IMR-90 (cell line): ENCODE measurements at regions not wholly inside any gene's neighbourhood (a gene's known extent, or its start where the extent isn't known, plus 50 kb on each side); places are given as distances from the start of the nearest gene placed in this dataset.

Experiments used
- ATAC-seq: fragments of 200-7000 bp; cut with Tn5 transposase; 2 replicates; pipeline ENCODE4 v1.9.1; 2020; ENCODE audit warnings: low read depth, mild to moderate bottlenecking, moderate library complexity
- BruUV-seq: library from RNA; stranded (reverse); fragments of 400-500 nt; replicated peaks from 2 replicates; lab custom pipeline; 2021; lab: Mats Ljungman, UMichigan
- CTCF ChIA-PET: fragments of 300-600 bp; formaldehyde crosslinking; extraction: SDS; loops from one replicate; lab custom pipeline; 2021; ENCODE audit warnings: antibody characterized with exemption; lab: Yijun Ruan, JAX
- POLR2A ChIA-PET: fragments of 300-600 bp; sonication (Branson Sonifier 250); formaldehyde crosslinking; loops from one replicate; lab custom pipeline; 2022; ENCODE audit warnings: antibody characterized with exemption; ENCODE audit not compliant: unreplicated experiment; lab: Charles Lee
- DNase-seq: peaks from one replicate; pipeline ENCODE4 v3.0.0; 2013
- H2AFZ ChIP-seq: replicated peaks from 2 replicates; pipeline ENCODE3; 2013; ENCODE audit warnings: low read length, mild to moderate bottlenecking; ENCODE audit not compliant: poor library complexity
- H2AK5ac ChIP-seq: 2 replicates; pipeline ENCODE4 v1.6.1; 2013; ENCODE audit warnings: low read depth, low read length, inconsistent platforms
- H2AK9ac ChIP-seq: replicated peaks from 2 replicates; pipeline ENCODE3; 2013; ENCODE audit warnings: mild to moderate bottlenecking, low read depth, low read length, moderate library complexity; ENCODE audit not compliant: poor library complexity
- H2BK120ac ChIP-seq: 2 replicates; pipeline ENCODE4 v1.6.1; 2013; ENCODE audit warnings: low read depth, low read length, inconsistent platforms
- H2BK15ac ChIP-seq: 3 replicates; pipeline ENCODE4 v1.6.1; 2013; ENCODE audit warnings: low read depth, low read length, inconsistent platforms
- H2BK20ac ChIP-seq: 2 replicates; pipeline ENCODE4 v1.6.1; 2013; ENCODE audit warnings: low read depth, mild to moderate bottlenecking, inconsistent platforms, low read length, moderate library complexity
- H2BK5ac ChIP-seq: 2 replicates; pipeline ENCODE4 v1.6.1; 2013; ENCODE audit warnings: mild to moderate bottlenecking, low read depth, low read length, inconsistent platforms; ENCODE audit not compliant: poor library complexity, severe bottlenecking
- H3K14ac ChIP-seq: replicated peaks from 2 replicates; pipeline ENCODE4 v1.6.1; 2013; ENCODE audit warnings: low read depth, low read length, inconsistent platforms
- H3K18ac ChIP-seq: 2 replicates; pipeline ENCODE4 v1.6.1; 2013; ENCODE audit warnings: low read depth, low read length, control low read depth
- H3K23ac ChIP-seq: 2 replicates; pipeline ENCODE4 v1.6.1; 2013; ENCODE audit warnings: low read depth, low read length, inconsistent platforms
- H3K27ac ChIP-seq: 2 replicates; pipeline ENCODE4 v1.5.1; 2013; ENCODE audit warnings: mild to moderate bottlenecking, control low read depth, low read length; ENCODE audit not compliant: insufficient read depth
- H3K27me3 ChIP-seq: 2 replicates; pipeline ENCODE4 v1.6.1; 2013; ENCODE audit warnings: low read length; ENCODE audit not compliant: control insufficient read depth, insufficient read depth
- H3K36me3 ChIP-seq: 2 replicates; pipeline ENCODE4 v1.6.1; 2013; ENCODE audit warnings: low read length, mixed read lengths; ENCODE audit not compliant: control insufficient read depth, insufficient read depth
- H3K4ac ChIP-seq: 2 replicates; pipeline ENCODE4 v1.6.1; 2013; ENCODE audit warnings: low read depth, low read length, inconsistent platforms
- H3K4me1 ChIP-seq: 2 replicates; pipeline ENCODE4 v1.6.1; 2013; ENCODE audit warnings: low read length, mixed read lengths; ENCODE audit not compliant: control insufficient read depth, insufficient read depth
- H3K4me2 ChIP-seq: 2 replicates; pipeline ENCODE4 v1.6.1; 2013; ENCODE audit warnings: low read depth, mild to moderate bottlenecking, control low read depth, low read length, moderate library complexity
- H3K4me3 ChIP-seq: 2 replicates; pipeline ENCODE4 v1.5.1; 2013; ENCODE audit warnings: low read depth, mild to moderate bottlenecking, control low read depth, low read length, moderate library complexity; ENCODE audit not compliant: insufficient read depth
- H3K56ac ChIP-seq: 2 replicates; pipeline ENCODE4 v1.6.1; 2013; ENCODE audit warnings: low read length, inconsistent platforms; ENCODE audit not compliant: insufficient read depth; ENCODE audit errors: extremely low read depth
- H3K79me1 ChIP-seq, 2 experiments: 2 replicates each; pipeline ENCODE4 v1.6.1; 2013; ENCODE audit warnings: low read length in 2 of 2, inconsistent platforms in 1 of 2, low read depth in 1 of 2
- H3K9ac ChIP-seq: 2 replicates; pipeline ENCODE4 v1.6.1; 2013; ENCODE audit warnings: low read depth, low read length, control low read depth
- H3K9me1 ChIP-seq: 2 replicates; pipeline ENCODE4 v1.6.1; 2013; ENCODE audit warnings: low read length, inconsistent platforms; ENCODE audit not compliant: insufficient read depth
- H3K9me3 ChIP-seq: 2 replicates; pipeline ENCODE4 v1.6.1; 2013; ENCODE audit warnings: low read length; ENCODE audit not compliant: control insufficient read depth, insufficient read depth
- H4K20me1 ChIP-seq: 2 replicates; pipeline ENCODE4 v1.6.1; 2013; ENCODE audit warnings: low read length, inconsistent platforms; ENCODE audit not compliant: insufficient read depth
- H4K5ac ChIP-seq: 2 replicates; pipeline ENCODE4 v1.6.1; 2013; ENCODE audit warnings: mild to moderate bottlenecking, low read depth, low read length, control low read depth
- H4K8ac ChIP-seq, 2 experiments: 2 replicates each; pipeline ENCODE4 v1.6.1; 2013; ENCODE audit warnings: low read depth in 2 of 2, low read length in 2 of 2, control low read depth in 1 of 2, inconsistent platforms in 1 of 2
- H4K91ac ChIP-seq: 2 replicates; pipeline ENCODE4 v1.6.1; 2013; ENCODE audit warnings: low read depth, low read length, inconsistent platforms; ENCODE audit not compliant: insufficient read depth
- BHLHE40 ChIP-seq: fragments of 150-350 bp; IDR thresholded peaks from 2 replicates; pipeline ENCODE4 v1.6.1; 2016; ENCODE audit warnings: mild to moderate bottlenecking, low read depth, low read length
- CEBPB ChIP-seq: IDR thresholded peaks from 2 replicates; pipeline ENCODE4 v1.6.1; 2012; ENCODE audit warnings: low read depth, low read length, improper control_type of control experiment
- CHD1 ChIP-seq: IDR thresholded peaks from 2 replicates; pipeline ENCODE4 v1.6.1; 2012; ENCODE audit warnings: low read depth, low read length, improper control_type of control experiment
- FOS ChIP-seq: fragments of 150-350 bp; IDR thresholded peaks from 2 replicates; pipeline ENCODE4 v1.6.1; 2016; ENCODE audit warnings: low read depth, low read length
- MAFK ChIP-seq: IDR thresholded peaks from 2 replicates; pipeline ENCODE4 v1.6.1; 2012; ENCODE audit warnings: low read depth, low read length, improper control_type of control experiment
- MAZ ChIP-seq: IDR thresholded peaks from 2 replicates; pipeline ENCODE4 v1.6.1; 2012; ENCODE audit warnings: low read depth, mild to moderate bottlenecking, low read length, improper control_type of control experiment, moderate library complexity, borderline replicate concordance
- MXI1 ChIP-seq: IDR thresholded peaks from 2 replicates; pipeline ENCODE4 v1.6.1; 2012; ENCODE audit warnings: low read depth, mild to moderate bottlenecking, low read length, moderate library complexity, borderline replicate concordance
- NFE2L2 ChIP-seq: fragments of 150-350 bp; IDR thresholded peaks from 2 replicates; pipeline ENCODE4 v1.6.1; 2016; ENCODE audit warnings: low read depth, mild to moderate bottlenecking, low read length
- POLR2A ChIP-seq: IDR thresholded peaks from 2 replicates; pipeline ENCODE4 v1.6.1; 2012; ENCODE audit warnings: mild to moderate bottlenecking, low read depth, low read length
- RAD21 ChIP-seq: IDR thresholded peaks from 2 replicates; pipeline ENCODE4 v1.6.1; 2012; ENCODE audit warnings: low read length, improper control_type of control experiment
- RCOR1 ChIP-seq: IDR thresholded peaks from 2 replicates; pipeline ENCODE4 v1.6.1; 2012; ENCODE audit warnings: mild to moderate bottlenecking, low read length, improper control_type of control experiment; ENCODE audit not compliant: insufficient replicate concordance
- RFX5 ChIP-seq: IDR thresholded peaks from 2 replicates; pipeline ENCODE4 v1.8.0; 2012; ENCODE audit warnings: low read depth, mild to moderate bottlenecking, low read length, moderate library complexity
- WGBS, 2 experiments: methylation state at CpG; one replicate each; pipeline versions ENCODE4 v1.1.5 to v1.1.7; 2013; ENCODE audit warnings: missing lambda C conversion rate in 2 of 2; ENCODE audit not compliant: insufficient read length in 1 of 2; ENCODE audit errors: extremely low coverage in 2 of 2; 5-methylcytosine and 5-hydroxymethylcytosine counted together
- dilution Hi-C: fragments of 300-500 bp; cut with HindIII; formaldehyde crosslinking; loops from one replicate; pipeline ENCODE4 v1.14.3; 2018; ENCODE audit warnings: low sequenced_read_pairs; ENCODE audit not compliant: unreplicated experiment
- in situ Hi-C: fragments of 300-500 bp; cut with MboI; formaldehyde crosslinking; loops from 3 replicates; pipeline ENCODE4 v1.14.3; 2019; ENCODE audit warnings: low sequenced_read_pairs, inconsistent platforms, mixed read lengths
- intact Hi-C: fragments of 100-400 bp; cut with micrococcal nuclease; formaldehyde crosslinking; loops from 2 replicates; pipeline ENCODE4 v1.10.0; 2022
- TF ChIP-seq, protein P1 (sequence below): conservative IDR thresholded peaks from 2 replicates; pipeline ENCODE4 v1.5.1; 2012; ENCODE audit warnings: mild to moderate bottlenecking, low read depth, low read length, improper control_type of control experiment
- TF ChIP-seq, protein P2 (sequence below): fragments of 150-350 bp; IDR thresholded peaks from 2 replicates; pipeline ENCODE4 v1.6.1; 2017; ENCODE audit warnings: mild to moderate bottlenecking, antibody characterized with exemption, low read length, low read depth
- TF ChIP-seq, protein P3 (sequence below): fragments of 150-350 bp; IDR thresholded peaks from 2 replicates; pipeline ENCODE4 v1.6.1; 2016; ENCODE audit warnings: low read depth, mild to moderate bottlenecking, low read length, moderate library complexity, borderline replicate concordance

DNA sequence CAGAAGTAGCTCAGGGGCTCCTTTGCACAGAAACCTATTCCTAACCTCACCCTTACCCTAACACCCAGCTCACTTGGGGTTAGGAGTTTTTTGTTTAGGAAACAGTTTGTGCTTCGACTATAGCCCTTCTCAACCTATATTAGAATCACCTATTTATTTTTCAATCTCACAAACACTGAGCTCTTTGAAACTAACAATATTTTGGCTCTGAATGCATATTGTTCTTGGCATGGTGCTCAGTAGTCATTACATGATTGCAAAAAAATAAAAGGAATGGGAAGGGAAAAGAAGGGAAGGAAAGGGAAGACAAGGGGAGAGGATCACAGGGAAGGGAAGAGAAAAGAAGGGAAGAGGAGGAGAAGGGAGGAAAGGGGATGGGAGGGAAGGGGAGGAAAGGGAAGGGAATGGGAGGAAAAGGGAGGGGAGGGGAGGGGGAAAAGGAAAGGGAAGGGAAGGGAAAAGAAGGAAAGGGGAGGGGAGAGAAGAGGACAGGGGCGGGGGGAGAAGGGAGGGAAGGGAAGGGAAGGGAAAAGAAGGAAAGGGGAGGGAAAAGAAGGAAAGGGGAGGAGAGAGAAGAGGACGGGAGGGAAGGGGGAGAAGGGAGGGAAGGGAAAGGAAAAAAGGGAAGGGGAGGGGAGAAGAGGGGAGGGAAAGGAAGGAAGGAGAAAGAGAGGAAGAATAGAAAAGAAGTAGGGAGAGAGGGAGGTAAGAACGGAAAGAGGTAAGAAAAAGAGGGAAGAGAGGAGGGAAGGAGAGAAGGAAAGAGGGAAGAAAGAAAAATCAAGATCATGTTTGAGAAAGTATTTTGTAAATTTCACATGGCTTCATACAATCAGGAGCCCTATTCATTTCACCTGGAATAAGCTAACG, 484.1 kb upstream of the NFIA start:
- H3K23ac ChIP-seq: no peak overlapping the region
- CTCF ChIA-PET: no interaction called here
- H4K8ac ChIP-seq: no peak overlapping the region
- no peak overlapping the region for H3K4ac ChIP-seq
- intact Hi-C loops (no loop called here), in situ Hi-C loops (no loop called here), dilution Hi-C loops (no loop called here)
- H3K4me1 ChIP-seq: no peaks in the 10 kb centered on the region
- no peak overlapping the region for H2AK5ac ChIP-seq
- POLR2A ChIA-PET: no interaction called here
- H2BK5ac ChIP-seq: no peak overlapping the region
- no peak overlapping the region for H3K56ac ChIP-seq
- H3K4me3 ChIP-seq: no peak overlapping the region
- no peak overlapping the region for H2BK120ac ChIP-seq
- no peak overlapping the region for H3K27ac ChIP-seq
- no peaks in the 10 kb centered on the region for H3K36me3 ChIP-seq
- no peak overlapping the region for H2BK15ac ChIP-seq
- no TSS peak for BruUV-seq
- no peaks in the 10 kb centered on the region for H3K9me1 ChIP-seq
- H3K79me1 ChIP-seq: no peaks in the 10 kb centered on the region
- DNase-seq (no peak), ATAC-seq (no peak)
- 50 to 80% methylated on average over 1 to 2 of the region's 5 CpGs for WGBS, 2 experiments
- no peak overlapping the region for H4K91ac ChIP-seq
- no peak overlapping the region for H2BK20ac ChIP-seq
- H4K20me1 ChIP-seq: no peaks in the 10 kb centered on the region
- H3K18ac ChIP-seq: no peak overlapping the region
- no peak overlapping the region for H4K5ac ChIP-seq
- H3K4me2 ChIP-seq: no peak overlapping the region
- no peak overlapping the region for H2AFZ ChIP-seq
- TF ChIP-seq MXI1 (no peak), BHLHE40 (no peak), RAD21 (no peak), CEBPB (no peak), POLR2A (no peak), RCOR1 (no peak), FOS (no peak), MAFK (no peak), RFX5 (no peak), NFE2L2 (no peak), CHD1 (no peak), MAZ (no peak)
- TF ChIP-seq, protein P1, sequence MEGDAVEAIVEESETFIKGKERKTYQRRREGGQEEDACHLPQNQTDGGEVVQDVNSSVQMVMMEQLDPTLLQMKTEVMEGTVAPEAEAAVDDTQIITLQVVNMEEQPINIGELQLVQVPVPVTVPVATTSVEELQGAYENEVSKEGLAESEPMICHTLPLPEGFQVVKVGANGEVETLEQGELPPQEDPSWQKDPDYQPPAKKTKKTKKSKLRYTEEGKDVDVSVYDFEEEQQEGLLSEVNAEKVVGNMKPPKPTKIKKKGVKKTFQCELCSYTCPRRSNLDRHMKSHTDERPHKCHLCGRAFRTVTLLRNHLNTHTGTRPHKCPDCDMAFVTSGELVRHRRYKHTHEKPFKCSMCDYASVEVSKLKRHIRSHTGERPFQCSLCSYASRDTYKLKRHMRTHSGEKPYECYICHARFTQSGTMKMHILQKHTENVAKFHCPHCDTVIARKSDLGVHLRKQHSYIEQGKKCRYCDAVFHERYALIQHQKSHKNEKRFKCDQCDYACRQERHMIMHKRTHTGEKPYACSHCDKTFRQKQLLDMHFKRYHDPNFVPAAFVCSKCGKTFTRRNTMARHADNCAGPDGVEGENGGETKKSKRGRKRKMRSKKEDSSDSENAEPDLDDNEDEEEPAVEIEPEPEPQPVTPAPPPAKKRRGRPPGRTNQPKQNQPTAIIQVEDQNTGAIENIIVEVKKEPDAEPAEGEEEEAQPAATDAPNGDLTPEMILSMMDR: no peak
- TF ChIP-seq, protein P2, sequence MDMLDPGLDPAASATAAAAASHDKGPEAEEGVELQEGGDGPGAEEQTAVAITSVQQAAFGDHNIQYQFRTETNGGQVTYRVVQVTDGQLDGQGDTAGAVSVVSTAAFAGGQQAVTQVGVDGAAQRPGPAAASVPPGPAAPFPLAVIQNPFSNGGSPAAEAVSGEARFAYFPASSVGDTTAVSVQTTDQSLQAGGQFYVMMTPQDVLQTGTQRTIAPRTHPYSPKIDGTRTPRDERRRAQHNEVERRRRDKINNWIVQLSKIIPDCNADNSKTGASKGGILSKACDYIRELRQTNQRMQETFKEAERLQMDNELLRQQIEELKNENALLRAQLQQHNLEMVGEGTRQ: no peak
- TF ChIP-seq, protein P3, sequence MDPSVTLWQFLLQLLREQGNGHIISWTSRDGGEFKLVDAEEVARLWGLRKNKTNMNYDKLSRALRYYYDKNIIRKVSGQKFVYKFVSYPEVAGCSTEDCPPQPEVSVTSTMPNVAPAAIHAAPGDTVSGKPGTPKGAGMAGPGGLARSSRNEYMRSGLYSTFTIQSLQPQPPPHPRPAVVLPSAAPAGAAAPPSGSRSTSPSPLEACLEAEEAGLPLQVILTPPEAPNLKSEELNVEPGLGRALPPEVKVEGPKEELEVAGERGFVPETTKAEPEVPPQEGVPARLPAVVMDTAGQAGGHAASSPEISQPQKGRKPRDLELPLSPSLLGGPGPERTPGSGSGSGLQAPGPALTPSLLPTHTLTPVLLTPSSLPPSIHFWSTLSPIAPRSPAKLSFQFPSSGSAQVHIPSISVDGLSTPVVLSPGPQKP: no peak
- no peak overlapping the region for H3K14ac ChIP-seq
- H3K9ac ChIP-seq: no peak overlapping the region
- peaks cover 2% of the 10 kb centered on the region; the same call in 1 of the 2 replicates for H3K9me3 ChIP-seq
- H3K27me3 ChIP-seq: no peaks in the 10 kb centered on the region
- no peak overlapping the region for H2AK9ac ChIP-seq
